H1 (cell line): ENCODE measurements at regions not wholly inside any gene's neighbourhood (a gene's known extent, or its start where the extent isn't known, plus 50 kb on each side); places are given as distances from the start of the nearest gene placed in this dataset.

Source experiments
- HDAC6 ChIP-seq: IDR thresholded peaks from one replicate; pipeline ENCODE4 v1.7.1; 2012; ENCODE audit warnings: low read depth, mild to moderate bottlenecking, inconsistent platforms, low read length, moderate library complexity
- POU5F1 ChIP-seq: IDR thresholded peaks from 2 replicates; pipeline ENCODE4 v1.6.1; 2011; ENCODE audit warnings: low read depth, mild to moderate bottlenecking, low read length, moderate library complexity

- TF ChIP-seq POU5F1 (no peak), HDAC6 (no peak)
- TF ChIP-seq, all 59 proteins: peak for 0
Measured at GRCh38 chr6:221531-222349, 70.5 kb upstream of the DUSP22 start (continued).
